Right lobe of liver (tissue), 6 donors: ENCODE measurements at regions not wholly inside any gene's neighbourhood (a gene's known extent, or its start where the extent isn't known, plus 50 kb on each side); places are given as distances from the start of the nearest gene placed in this dataset.
A peak's percentile ranks its signal among the peaks of the same experiment; 100 is the strongest.

Experiments used
- ATAC-seq, 4 donors: fragments of 200-7000 bp; cut with Tn5 transposase; one replicate each; pipeline ENCODE4 v1.9.1; 2020; ENCODE audit warnings: mild to moderate bottlenecking in 4 of 4, moderate library complexity in 4 of 4
- DNase-seq, 3 donors: peaks; one replicate each; pipeline ENCODE4 v3.0.0-alpha.2; 2020
- H3K27ac ChIP-seq, 3 donors: fragments of 200-600 bp; one replicate each; pipeline ENCODE4 v1.8.0; 2022
- H3K27me3 ChIP-seq, 2 donors: fragments of 200-600 bp; one replicate each; pipeline ENCODE4 v1.8.0; 2022
- H3K36me3 ChIP-seq, 4 donors: fragments of 200-600 bp; sonication (generic) in 1 of 4; one replicate each; pipeline versions ENCODE4 v1.5.1 to v1.8.0; 2017 to 2022; ENCODE audit warnings: control low read depth in 1 of 4
- H3K4me1 ChIP-seq, 4 donors: fragments of 200-600 bp; sonication (generic) in 1 of 4; one replicate each; pipeline versions ENCODE4 v1.5.1 to v1.8.0; 2017 to 2022; ENCODE audit warnings: control low read depth in 1 of 4
- H3K4me3 ChIP-seq, 3 donors: fragments of 200-600 bp; one replicate each; pipeline ENCODE4 v1.8.0; 2022
- H3K9me3 ChIP-seq, 4 donors: fragments of 200-600 bp; sonication (generic) in 1 of 4; one replicate each; pipeline versions ENCODE4 v1.5.1 to v1.8.0; 2017 to 2022; ENCODE audit warnings: control low read depth in 1 of 4
- CTCF ChIP-seq, 4 donors: fragments of 200-600 bp in 3 of 4; fragments of 450-650 bp in 1 of 4; IDR thresholded peaks; one replicate each; pipeline versions ENCODE4 v1.5.1 to v1.8.0; 2016 to 2022; ENCODE audit warnings: antibody characterized with exemption in 4 of 4, mild to moderate bottlenecking in 2 of 4
- POLR2A ChIP-seq: fragments of 450-650 bp; IDR thresholded peaks from one replicate; pipeline ENCODE4 v1.6.1; 2017; ENCODE audit warnings: antibody characterized with exemption, mild to moderate bottlenecking
- WGBS: methylation state at CpG from one replicate; pipeline ENCODE4 v1.1.6; 2018; ENCODE audit warnings: low coverage, low lambda C conversion rate; ENCODE audit not compliant: insufficient coverage; ENCODE audit errors: missing lambda C conversion rate; 5-methylcytosine and 5-hydroxymethylcytosine counted together
- intact Hi-C, 2 donors: fragments of 100-400 bp; cut with DNase I; formaldehyde crosslinking; loops; one replicate each; pipeline versions ENCODE4 v1.11.2 to v1.14.1; 2022
- donor health status: DM: no; HTN: yes; CAD: no.
- donor health status: DM: no; HTN: no; CAD: no.
- donor health status: DM: no; HTN: no; CAD: no.
- donor health status: DM: no; HTN: yes; CAD: no.
- donor health status: DM: no; HTN: yes; CAD: no.

- WGBS, result 53% methylated on average over 9 of the region's 13 CpGs
- no peaks in the 10 kb centered on the region for H3K4me1 ChIP-seq
- H3K9me3 ChIP-seq, result no peaks in the 10 kb centered on the region
- no peak overlapping the region for H3K27ac ChIP-seq
- peak in 1 of 3 donors; percentile 37 for DNase-seq
- no peak overlapping the region for H3K4me3 ChIP-seq
- no peak for ATAC-seq
- no peaks in the 10 kb centered on the region for H3K27me3 ChIP-seq
- TF ChIP-seq POLR2A, result no peak
- TF ChIP-seq CTCF (IDR thresholded peaks at IDR 0.05), result no peak
- intact Hi-C loops, result no loop called here
- H3K36me3 ChIP-seq, result no peaks in the 10 kb centered on the region
Measured at GRCh38 chr22:48503035-48503625, 1324.5 kb downstream of the BRD1 start.

- Histone ChIP-seq H3K27ac (no peak overlapping the region), H3K4me1 (no peaks in the 10 kb centered on the region), H3K9me3 (no peaks in the 10 kb centered on the region), H3K36me3 (no peaks in the 10 kb centered on the region), H3K4me3 (no peak overlapping the region), H3K27me3 (no peaks in the 10 kb centered on the region)
- ATAC-seq (no peak), DNase-seq (peak in 1 of 3 donors; percentile 38)
- TF ChIP-seq POLR2A (no peak), CTCF (IDR thresholded peaks at IDR 0.05) (no peak)
- intact Hi-C loops, result no loop called here
- 67% methylated on average over 13 of the region's 21 CpGs for WGBS
Measured at GRCh38 chr22:48501231-48501750, 1326.4 kb downstream of the BRD1 start.

- Histone ChIP-seq H3K4me1 (no peaks in the 10 kb centered on the region), H3K9me3 (no peaks in the 10 kb centered on the region), H3K36me3 (no peaks in the 10 kb centered on the region), H3K27ac (no peak overlapping the region), H3K4me3 (no peak overlapping the region), H3K27me3 (no peaks in the 10 kb centered on the region)
- no peak for TF ChIP-seq CTCF (IDR thresholded peaks at IDR 0.05)
- no peak for ATAC-seq
- WGBS, result 63% methylated on average over 9 of the region's 31 CpGs
- DNase-seq, result peak in 1 of 3 donors; percentile 41
- intact Hi-C loops, result no loop called here
Measured at GRCh38 chr22:48500471-48501230, 1327.0 kb downstream of the BRD1 start.

GRCh38 chr22:48499456-48500425 lies 1327.9 kb downstream of the BRD1 start:
- ATAC-seq (no peak), DNase-seq (peak in 1 of 3 donors; percentile 39)
- TF ChIP-seq POLR2A, result no peak
- no peak for TF ChIP-seq CTCF (IDR thresholded peaks at IDR 0.05)
- H3K4me3 ChIP-seq, result no peak overlapping the region
- no peaks in the 10 kb centered on the region for H3K4me1 ChIP-seq
- H3K9me3 ChIP-seq, result no peaks in the 10 kb centered on the region
- 50% methylated on average over 16 of the region's 26 CpGs for WGBS
- no peaks in the 10 kb centered on the region for H3K27me3 ChIP-seq
- H3K27ac ChIP-seq, result no peak overlapping the region
- intact Hi-C loops, result no loop called here
- H3K36me3 ChIP-seq, result no peaks in the 10 kb centered on the region
